Stimulated activated naive CD8-positive, alpha-beta T cell treated with anti-CD3 and anti-CD28 coated beads, Interleukin-15, amount 100 ng/mL, for 72 hours (primary cell): ENCODE measurements at regions not wholly inside any gene's neighbourhood (a gene's known extent, or its start where the extent isn't known, plus 50 kb on each side); places are given as distances from the start of the nearest gene placed in this dataset.

Experiments used
- ATAC-seq: fragments of 150-1000 bp; cut with Tn5 transposase; 2 replicates; pipeline ENCODE4 v1.10.0; 2021; ENCODE audit warnings: mild to moderate bottlenecking, moderate library complexity
- DNase-seq, 2 donors: peaks; one replicate each; pipeline ENCODE4 v3.0.0; 2021 to 2022
- H3K27ac Mint-ChIP-seq, 2 donors: one replicate each; pipeline ENCODE4 v1.8.0; 2022; ENCODE audit warnings: mild to moderate bottlenecking in 2 of 2, mixed read lengths in 2 of 2, moderate library complexity in 2 of 2
- H3K27me3 Mint-ChIP-seq: one replicate; pipeline ENCODE4 v1.8.0; 2022; ENCODE audit warnings: mixed read lengths
- H3K4me1 Mint-ChIP-seq: one replicate; pipeline ENCODE4 v1.8.0; 2022; ENCODE audit warnings: mild to moderate bottlenecking, mixed read lengths
- H3K4me3 Mint-ChIP-seq, 2 donors: one replicate each; pipeline ENCODE4 v1.8.0; 2022; ENCODE audit warnings: mild to moderate bottlenecking in 2 of 2, mixed read lengths in 2 of 2, moderate library complexity in 1 of 2
- H3K9me3 Mint-ChIP-seq, 2 donors: one replicate each; pipeline ENCODE4 v1.8.0; 2022; ENCODE audit warnings: mixed read lengths in 2 of 2

DNA sequence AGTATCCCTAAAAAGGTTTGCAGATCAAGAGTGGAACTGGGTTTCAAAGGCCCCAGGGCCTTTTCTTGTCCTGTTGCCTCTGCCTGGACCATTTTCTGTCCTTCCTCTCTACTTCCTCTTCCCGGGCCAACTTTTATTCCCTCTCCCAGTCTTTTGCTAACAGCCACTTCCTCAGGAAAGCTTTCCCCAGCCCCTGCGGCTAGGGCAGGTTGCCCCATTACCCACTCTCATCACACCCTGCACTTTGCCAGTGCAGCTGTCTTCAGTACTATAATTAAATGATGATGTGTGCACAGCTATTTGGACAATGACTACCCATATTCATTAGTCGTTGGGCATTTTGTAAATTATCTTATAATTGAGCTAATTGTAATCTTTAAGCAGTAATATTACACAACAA is 150.5 kb upstream of the THBS1 start:
- Mint-ChIP-seq H3K4me3 (no peak overlapping the region), H3K27me3 (peaks cover 34% of the 10 kb centered on the region), H3K9me3 (no peaks in the 10 kb centered on the region), H3K4me1 (peaks cover 43% of the 10 kb centered on the region), H3K27ac (no peak overlapping the region)
- DNase-seq (no peak), ATAC-seq (no peak)

DNA sequence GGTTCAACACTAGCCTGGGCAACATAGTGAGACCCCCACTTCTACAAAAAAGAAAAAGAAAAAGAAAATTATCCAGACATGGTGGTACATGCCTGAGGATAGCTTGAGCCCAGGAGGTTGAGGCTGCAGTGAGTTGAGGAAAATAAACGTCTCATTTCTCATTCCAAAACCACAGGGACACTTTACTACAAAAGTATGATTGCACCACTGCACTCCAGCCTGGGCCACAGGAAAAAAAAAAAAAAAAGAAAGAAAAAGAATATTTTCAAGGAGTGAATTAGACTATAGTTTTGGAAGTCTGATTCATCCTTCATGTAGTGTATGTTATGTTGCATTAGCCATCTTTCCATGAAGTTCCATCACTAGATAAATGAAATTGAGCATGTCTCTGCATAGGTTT is 149.5 kb upstream of the THBS1 start:
- peaks cover 34% of the 10 kb centered on the region for H3K27me3 Mint-ChIP-seq
- H3K27ac Mint-ChIP-seq: no peak overlapping the region
- H3K9me3 Mint-ChIP-seq: no peaks in the 10 kb centered on the region
- H3K4me3 Mint-ChIP-seq: no peak overlapping the region
- peaks cover 43% of the 10 kb centered on the region for H3K4me1 Mint-ChIP-seq
- ATAC-seq (no peak), DNase-seq (no peak)

DNA sequence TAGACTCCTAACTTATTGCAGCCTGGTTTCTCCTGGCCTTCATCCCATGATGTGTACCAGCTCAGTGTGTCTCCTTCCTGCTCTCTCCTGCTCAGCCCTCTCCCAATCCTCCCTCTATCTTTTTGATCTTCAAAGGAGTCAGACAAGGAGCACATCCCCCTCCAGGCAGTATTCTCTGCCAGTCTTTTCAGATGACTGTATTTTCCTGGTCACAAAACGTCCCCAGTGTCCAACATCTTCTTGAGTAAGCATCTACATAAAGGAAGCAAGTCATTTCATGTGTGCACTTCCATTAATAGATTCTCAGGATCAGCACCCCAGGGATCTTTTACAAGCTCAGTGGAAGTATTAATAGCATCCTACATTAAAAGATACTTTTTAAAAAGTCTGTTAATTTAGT is 148.9 kb upstream of the THBS1 start:
- no peaks in the 10 kb centered on the region for H3K9me3 Mint-ChIP-seq
- no peak overlapping the region for H3K4me3 Mint-ChIP-seq
- peaks cover 34% of the 10 kb centered on the region for H3K27me3 Mint-ChIP-seq
- no peak for DNase-seq
- peaks cover 37% of the 10 kb centered on the region for H3K4me1 Mint-ChIP-seq
- no peak overlapping the region for H3K27ac Mint-ChIP-seq
- no peak for ATAC-seq

DNA sequence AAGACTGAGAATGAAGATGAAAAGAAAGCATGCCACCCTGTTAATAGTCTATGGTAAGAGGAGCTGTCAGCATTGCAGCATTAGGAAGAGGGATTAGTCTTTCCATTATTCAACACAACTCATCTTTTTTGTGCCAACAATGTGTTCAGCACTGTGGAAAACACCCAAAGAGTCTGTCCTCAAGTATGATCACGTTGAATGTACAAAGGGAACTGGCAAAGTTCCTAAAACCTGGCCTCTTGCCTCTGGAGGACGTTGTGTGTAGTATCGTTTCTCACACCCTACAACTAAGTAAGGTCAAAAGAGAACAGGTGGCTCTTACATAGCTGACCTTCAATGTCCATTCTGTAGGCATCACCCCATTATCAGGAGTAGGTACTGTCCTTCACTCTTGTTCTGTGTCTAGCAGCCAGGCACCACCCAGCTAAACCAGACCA is 147.9 kb upstream of the THBS1 start:
- peak overlapping the region in 1 of 2 donors; percentile 42 for H3K27ac Mint-ChIP-seq

DNA sequence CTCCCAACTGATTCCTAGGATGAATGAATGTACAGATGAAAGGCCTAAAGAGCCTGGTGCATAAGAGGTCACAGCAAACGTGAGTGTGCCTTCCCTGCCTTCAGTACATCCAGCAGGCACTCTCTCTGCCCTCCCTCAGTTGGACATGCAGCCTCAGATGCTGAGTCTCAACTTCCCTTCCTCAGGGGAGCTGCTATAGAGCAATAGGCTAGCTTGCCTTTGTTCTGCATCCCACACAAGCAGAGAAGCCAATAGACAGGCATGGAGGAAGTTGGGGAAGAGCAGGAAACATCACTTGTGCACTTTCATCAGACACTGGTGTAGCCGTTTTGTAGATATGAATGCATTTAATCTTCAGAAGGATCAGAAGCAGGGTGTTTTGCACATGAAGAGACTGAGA is 147.5 kb upstream of the THBS1 start:
- H3K27ac Mint-ChIP-seq: no peak overlapping the region
- ATAC-seq (no peak), DNase-seq (no peak)
- peaks cover 39% of the 10 kb centered on the region for H3K27me3 Mint-ChIP-seq
- H3K4me3 Mint-ChIP-seq: no peak overlapping the region
- no peaks in the 10 kb centered on the region for H3K9me3 Mint-ChIP-seq
- H3K4me1 Mint-ChIP-seq: peaks cover 25% of the 10 kb centered on the region

More for the DNA sequence above, 147.9 kb upstream of the THBS1 start:
- ATAC-seq: no peak
- Mint-ChIP-seq H3K4me1 (peaks cover 28% of the 10 kb centered on the region), H3K4me3 (no peak overlapping the region), H3K9me3 (no peaks in the 10 kb centered on the region), H3K27me3 (peaks cover 35% of the 10 kb centered on the region)
- no peak for DNase-seq

DNA sequence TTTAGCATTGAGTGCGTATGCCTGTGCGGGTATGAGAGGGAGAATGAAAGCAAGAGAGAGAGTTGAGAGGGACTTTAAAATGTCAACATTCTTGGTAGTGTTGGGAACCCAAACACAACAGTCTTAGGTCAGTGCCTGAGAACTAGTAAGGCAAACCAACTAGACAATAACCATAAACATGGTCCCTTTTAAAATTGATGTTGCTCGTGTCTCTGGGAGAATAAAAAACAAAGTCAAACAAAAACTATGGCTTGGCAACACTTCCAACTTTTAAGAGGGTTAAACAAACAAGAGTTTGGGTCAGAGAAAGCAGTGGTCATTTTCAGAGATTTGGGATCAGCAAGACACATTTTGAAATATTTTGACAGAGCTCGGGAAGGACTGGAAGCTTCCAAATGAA is 146.7 kb upstream of the THBS1 start:
- H3K27me3 Mint-ChIP-seq: peaks cover 39% of the 10 kb centered on the region
- H3K27ac Mint-ChIP-seq: no peak overlapping the region
- peaks cover 25% of the 10 kb centered on the region for H3K4me1 Mint-ChIP-seq
- no peaks in the 10 kb centered on the region for H3K9me3 Mint-ChIP-seq
- no peak overlapping the region for H3K4me3 Mint-ChIP-seq
- DNase-seq: no peak
- no peak for ATAC-seq

DNA sequence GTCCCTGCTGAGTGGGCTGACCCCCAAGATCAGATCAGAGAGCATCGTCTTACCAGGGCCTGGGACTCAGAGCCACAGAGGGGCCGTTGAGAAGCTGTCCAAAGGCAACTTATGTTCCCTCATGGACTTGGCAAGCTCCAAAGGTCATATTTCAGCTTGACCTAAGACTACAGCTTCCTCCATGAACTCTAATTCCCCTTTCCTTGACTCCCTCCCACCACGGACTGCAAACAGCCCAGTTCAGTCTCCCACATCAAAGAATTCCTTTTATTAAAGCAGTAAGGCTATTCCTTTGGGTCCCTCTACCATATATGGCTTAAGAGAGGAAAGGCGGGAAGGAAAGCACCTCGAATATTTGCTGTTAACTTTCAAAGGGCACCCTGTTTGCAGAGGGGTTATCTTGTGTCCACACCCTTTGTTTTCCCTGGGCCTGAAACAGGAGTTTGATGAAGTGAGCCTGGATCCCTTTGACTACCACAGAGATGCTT is 146.1 kb upstream of the THBS1 start:
- H3K27ac Mint-ChIP-seq: no peak overlapping the region
- DNase-seq: no peak
- no peaks in the 10 kb centered on the region for H3K9me3 Mint-ChIP-seq
- no peak for ATAC-seq
- no peak overlapping the region for H3K4me3 Mint-ChIP-seq
- H3K4me1 Mint-ChIP-seq: peaks cover 22% of the 10 kb centered on the region
- H3K27me3 Mint-ChIP-seq: peaks cover 42% of the 10 kb centered on the region

DNA sequence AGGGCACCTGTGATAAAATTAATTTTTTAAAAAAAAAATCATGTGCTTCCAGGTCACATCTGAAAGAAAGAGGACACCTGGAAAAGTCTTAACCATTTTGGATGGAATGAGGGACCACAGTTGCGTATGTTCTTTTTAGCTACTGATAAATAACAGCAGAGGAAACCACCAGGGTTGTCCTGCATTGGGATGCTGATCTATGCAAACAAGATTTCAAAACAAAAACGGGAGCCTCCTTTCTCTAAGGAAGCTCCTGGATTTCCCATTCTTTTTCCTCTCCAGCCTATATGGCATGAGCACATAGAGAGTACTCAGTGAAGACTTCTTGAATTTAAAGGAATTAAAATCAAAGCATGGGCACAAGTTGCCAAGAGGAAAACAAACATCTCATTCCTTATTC is 145.6 kb upstream of the THBS1 start:
- Mint-ChIP-seq H3K27ac (no peak overlapping the region), H3K27me3 (peaks cover 42% of the 10 kb centered on the region)

DNA sequence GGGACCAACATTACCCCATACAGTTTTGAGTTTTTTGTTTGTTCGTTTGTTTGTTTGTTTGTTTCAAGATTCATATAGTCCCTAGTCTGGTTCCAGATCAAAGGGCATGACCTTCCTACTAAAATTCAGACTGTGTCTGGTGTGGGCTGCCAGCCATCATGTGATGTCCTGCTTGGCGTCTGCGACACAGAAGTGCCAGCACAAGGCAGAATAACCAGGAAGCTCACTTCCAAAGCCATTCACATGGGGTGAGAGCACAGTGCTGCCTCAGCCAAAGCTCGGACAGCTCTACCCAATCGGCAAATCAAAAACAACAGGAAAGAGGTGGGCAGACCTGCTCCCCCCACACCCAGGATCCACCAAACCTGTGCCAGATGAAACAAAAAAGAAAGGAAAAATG is 142.6 kb upstream of the THBS1 start:
- no peaks in the 10 kb centered on the region for H3K9me3 Mint-ChIP-seq
- no peak overlapping the region for H3K4me3 Mint-ChIP-seq
- no peak for DNase-seq
- no peak for ATAC-seq
- peaks cover 13% of the 10 kb centered on the region for H3K4me1 Mint-ChIP-seq
- no peak overlapping the region for H3K27ac Mint-ChIP-seq
- peaks cover 44% of the 10 kb centered on the region for H3K27me3 Mint-ChIP-seq

More for the DNA sequence above, 145.6 kb upstream of the THBS1 start:
- Mint-ChIP-seq H3K9me3 (no peaks in the 10 kb centered on the region), H3K4me1 (peaks cover 17% of the 10 kb centered on the region), H3K4me3 (no peak overlapping the region)
- no peak for ATAC-seq
- DNase-seq: no peak

DNA sequence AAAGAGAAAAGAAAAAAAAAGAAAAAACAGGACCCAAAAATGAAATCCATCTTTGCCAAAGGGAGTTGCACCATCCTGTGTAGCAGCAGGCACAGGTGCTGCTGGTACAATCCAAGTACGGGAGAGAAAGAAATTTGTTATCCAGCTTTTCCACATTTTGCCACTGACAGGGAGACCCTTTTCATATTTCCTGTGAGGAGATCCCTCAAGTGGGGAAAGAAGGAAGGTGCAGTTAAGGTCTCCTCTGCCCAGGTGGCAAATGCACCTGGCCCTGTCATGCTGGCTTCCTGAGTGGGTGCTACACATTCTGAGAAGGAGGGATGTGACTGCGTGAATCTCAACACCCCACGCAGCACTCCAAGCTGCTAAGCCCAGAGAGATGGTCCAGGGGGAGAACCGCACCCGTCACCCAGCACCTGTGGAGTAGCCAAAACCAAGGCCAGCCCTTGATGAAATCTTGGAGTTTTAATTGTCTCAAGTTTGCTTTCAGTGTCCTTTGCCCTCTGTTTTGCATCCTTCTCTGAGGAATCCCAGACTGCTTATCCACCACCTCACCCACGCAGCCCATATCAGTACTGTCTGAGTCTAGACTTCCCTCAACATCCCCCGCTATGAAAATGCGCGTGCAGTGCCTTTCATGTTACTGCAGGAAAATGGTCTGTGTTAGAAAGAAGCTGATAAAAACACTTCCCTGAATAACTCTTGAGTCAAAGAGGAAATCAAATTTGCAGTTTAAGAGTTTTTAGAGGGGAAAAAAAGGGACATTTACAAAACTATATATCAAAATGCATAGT is 141.9 kb upstream of the THBS1 start:
- no peaks in the 10 kb centered on the region for H3K9me3 Mint-ChIP-seq
- peaks cover 18% of the 10 kb centered on the region for H3K4me1 Mint-ChIP-seq
- peaks cover 36% of the 10 kb centered on the region for H3K27me3 Mint-ChIP-seq
- ATAC-seq (no peak), DNase-seq (no peak)
- no peak overlapping the region for H3K27ac Mint-ChIP-seq
- H3K4me3 Mint-ChIP-seq: no peak overlapping the region

DNA sequence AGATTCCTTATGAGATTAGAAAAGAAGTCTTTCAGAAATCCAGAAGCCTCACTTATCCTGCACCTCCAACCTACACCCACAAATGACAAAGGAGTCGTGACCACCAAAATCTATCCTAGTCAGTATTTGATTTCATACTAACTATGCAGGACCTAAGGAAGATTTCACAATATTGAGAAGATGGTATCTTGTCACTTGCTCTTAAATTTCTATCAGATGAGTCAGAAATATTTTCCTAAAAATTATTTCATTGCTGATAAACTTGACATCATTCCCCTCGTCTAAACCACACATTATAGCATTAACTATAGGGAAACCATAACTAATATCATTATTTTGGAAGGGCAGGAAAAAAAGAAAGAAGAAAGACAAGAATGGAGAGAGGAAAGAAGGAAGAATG is 138.0 kb upstream of the THBS1 start:
- no peak overlapping the region for H3K4me3 Mint-ChIP-seq
- no peaks in the 10 kb centered on the region for H3K9me3 Mint-ChIP-seq
- peaks cover 50% of the 10 kb centered on the region for H3K27me3 Mint-ChIP-seq
- peak overlapping the region in 1 of 2 donors; percentile 82 for H3K27ac Mint-ChIP-seq
- ATAC-seq (no peak), DNase-seq (no peak)
- H3K4me1 Mint-ChIP-seq: peaks cover 20% of the 10 kb centered on the region

DNA sequence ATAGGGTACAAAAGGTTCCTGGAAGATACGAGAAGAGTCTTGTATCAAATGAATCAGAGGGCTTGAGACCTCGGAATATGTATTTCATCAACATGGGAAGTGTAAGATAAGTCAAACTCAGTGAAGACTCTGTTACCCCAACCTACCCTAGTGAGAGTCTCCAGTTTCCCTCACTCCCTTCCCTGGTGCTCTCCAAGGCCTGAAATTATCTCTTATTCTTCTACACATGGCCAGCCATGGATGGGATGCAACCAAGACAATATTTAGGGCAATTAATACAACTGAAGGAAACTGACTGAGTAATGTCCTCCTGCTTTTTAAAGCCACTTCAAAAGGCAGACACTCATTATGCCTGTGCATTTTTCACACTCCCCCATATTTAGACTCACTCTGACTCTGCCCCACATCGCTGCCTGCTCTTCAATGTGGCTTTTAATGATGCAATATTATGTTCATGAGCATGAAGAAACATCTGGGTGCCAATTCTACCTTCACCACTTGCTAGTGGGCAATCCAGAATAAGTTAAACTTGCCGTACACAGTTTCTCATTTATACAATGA is 137.1 kb upstream of the THBS1 start:
- Mint-ChIP-seq H3K4me1 (peaks cover 14% of the 10 kb centered on the region), H3K27me3 (peaks cover 41% of the 10 kb centered on the region), H3K27ac (no peak overlapping the region), H3K4me3 (no peak overlapping the region), H3K9me3 (no peaks in the 10 kb centered on the region)
- ATAC-seq (peak; percentile 76), DNase-seq (peak in 1 of 2 donors; percentile 13)

DNA sequence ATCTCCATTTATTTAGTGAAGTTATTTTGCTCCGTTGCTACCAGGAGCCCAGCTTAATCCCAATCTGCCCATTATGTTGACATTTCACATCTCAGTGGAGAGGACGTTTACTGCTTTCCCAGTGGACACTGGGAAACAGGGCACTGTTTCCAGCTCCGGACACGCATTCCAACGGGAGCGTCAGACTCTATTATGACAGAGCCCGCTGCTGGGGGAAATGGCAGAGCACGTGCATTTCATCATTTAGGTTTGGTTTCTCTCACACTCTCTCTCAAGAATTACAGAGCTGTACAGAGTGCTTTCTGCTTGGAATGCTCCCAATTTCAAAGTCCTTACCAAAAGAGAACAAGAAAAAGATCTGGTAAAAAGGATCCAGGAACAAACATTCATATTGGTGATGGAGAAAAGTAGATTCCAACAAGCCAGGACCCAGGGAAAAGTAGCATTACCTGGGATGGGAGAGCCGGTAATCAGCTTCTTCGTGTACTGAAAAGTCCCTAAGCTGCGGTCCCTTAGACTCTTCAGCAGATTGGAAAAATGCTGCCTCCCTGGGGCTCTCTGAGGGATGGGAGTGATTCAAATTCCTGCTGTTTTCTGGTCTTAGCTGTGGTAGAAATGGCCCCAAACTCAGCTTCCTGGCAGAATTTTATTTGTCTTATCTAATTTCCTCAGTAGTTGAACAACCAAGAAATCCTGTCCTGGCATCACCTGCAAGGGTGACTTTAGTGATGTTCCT is 136.0 kb upstream of the THBS1 start:
- H3K27me3 Mint-ChIP-seq: peaks cover 33% of the 10 kb centered on the region
- H3K27ac Mint-ChIP-seq: no peak overlapping the region
- peaks cover 7% of the 10 kb centered on the region for H3K4me1 Mint-ChIP-seq
- DNase-seq (no peak), ATAC-seq (no peak)
- peaks cover 0 to 4% of the 10 kb centered on the region in 2 donors for H3K9me3 Mint-ChIP-seq
- no peak overlapping the region for H3K4me3 Mint-ChIP-seq

DNA sequence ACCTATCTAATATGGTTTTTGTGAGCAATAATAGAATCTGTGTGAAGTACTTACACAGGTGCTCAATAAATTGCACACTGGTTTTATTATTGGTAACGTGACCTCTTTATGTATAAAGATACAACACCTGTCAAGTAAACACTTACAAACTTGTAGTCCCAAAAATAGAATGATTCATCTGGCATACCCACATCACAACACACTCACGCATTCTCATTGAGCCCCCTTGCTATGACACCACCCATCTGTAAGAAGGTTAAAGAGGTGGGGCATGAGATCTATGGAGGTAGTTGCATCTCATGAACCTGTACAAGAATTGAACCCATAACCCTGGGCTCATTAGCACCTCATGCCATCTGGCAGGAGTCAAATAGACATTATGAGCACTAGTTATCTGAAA is 134.9 kb upstream of the THBS1 start:
- Mint-ChIP-seq H3K4me3 (no peak overlapping the region), H3K27me3 (peaks cover 39% of the 10 kb centered on the region), H3K27ac (no peak overlapping the region), H3K9me3 (peaks cover 0 to 8% of the 10 kb centered on the region in 2 donors), H3K4me1 (peaks cover 7% of the 10 kb centered on the region)
- no peak for DNase-seq
- ATAC-seq: no peak

DNA sequence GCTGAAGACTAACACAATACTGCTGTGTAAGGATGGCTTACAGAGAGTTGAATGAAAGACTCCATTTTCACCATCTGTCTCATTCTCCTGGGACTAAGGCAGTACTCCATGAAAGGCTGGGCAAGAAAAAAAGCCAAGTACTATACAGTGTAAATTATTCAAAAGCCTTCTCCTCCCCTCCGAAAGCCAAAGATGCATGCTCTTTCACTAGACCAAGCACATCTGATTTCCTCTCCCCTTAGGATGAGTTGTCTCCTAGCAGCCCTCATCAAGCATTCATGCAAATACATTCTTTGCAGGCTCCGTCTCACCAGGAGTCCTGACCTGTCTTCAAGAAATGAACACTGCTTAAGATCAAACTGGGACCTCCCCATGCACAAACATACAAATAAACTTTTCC is 133.5 kb upstream of the THBS1 start:
- DNase-seq: no peak
- no peak for ATAC-seq
- H3K9me3 Mint-ChIP-seq: peaks cover 0 to 8% of the 10 kb centered on the region in 2 donors
- peaks cover 40% of the 10 kb centered on the region for H3K27me3 Mint-ChIP-seq
- no peak overlapping the region for H3K4me3 Mint-ChIP-seq
- H3K4me1 Mint-ChIP-seq: peaks cover 7% of the 10 kb centered on the region
- H3K27ac Mint-ChIP-seq: peak overlapping the region in 1 of 2 donors; percentile 66

DNA sequence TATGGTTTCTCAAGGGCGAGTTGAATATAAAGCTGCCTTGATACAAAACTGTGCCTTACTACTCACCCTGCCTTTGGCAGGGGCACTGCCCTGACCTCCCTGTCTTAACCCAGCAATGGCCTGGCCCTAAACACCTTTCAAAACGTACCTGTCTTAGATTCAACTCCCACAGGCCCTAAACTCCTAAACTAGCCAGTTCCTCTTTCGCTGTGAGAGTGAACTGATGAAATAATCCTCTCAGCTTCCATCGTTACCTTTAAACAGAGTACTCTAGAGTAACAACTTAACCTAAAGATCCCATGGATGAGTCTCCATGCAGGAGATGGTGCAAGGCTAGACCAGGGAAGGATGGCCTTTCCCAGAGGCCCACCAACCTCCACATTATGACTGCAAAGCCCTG is 133.0 kb upstream of the THBS1 start:
- H3K9me3 Mint-ChIP-seq: peaks cover 0 to 8% of the 10 kb centered on the region in 2 donors
- H3K27ac Mint-ChIP-seq: no peak overlapping the region
- H3K4me3 Mint-ChIP-seq: no peak overlapping the region
- H3K27me3 Mint-ChIP-seq: peaks cover 34% of the 10 kb centered on the region
- peaks cover 7% of the 10 kb centered on the region for H3K4me1 Mint-ChIP-seq
- no peak for ATAC-seq
- DNase-seq: no peak
